Upper lobe of left lung (tissue), 4 donors: ENCODE measurements at regions not wholly inside any gene's neighbourhood (a gene's known extent, or its start where the extent isn't known, plus 50 kb on each side); places are given as distances from the start of the nearest gene placed in this dataset.

Source experiments
- EP300 ChIP-seq, 4 donors: sonication (generic); formaldehyde crosslinking; IDR thresholded peaks; one replicate each; pipeline ENCODE4 v1.5.1; 2017; ENCODE audit warnings: antibody characterized with exemption in 4 of 4, control low read depth in 2 of 4
- POLR2A ChIP-seq, 4 donors: fragments of 450-650 bp; IDR thresholded peaks; one replicate each; pipeline ENCODE4 v1.5.1; 2016 to 2017; ENCODE audit warnings: antibody characterized with exemption in 4 of 4, mild to moderate bottlenecking in 2 of 4
- POLR2AphosphoS5 ChIP-seq, 2 donors: sonication (generic); formaldehyde crosslinking; IDR thresholded peaks; one replicate each; pipeline ENCODE4 v1.5.1; 2017; ENCODE audit warnings: antibody characterized with exemption in 2 of 2
- TF ChIP-seq, protein P1 (sequence below), 6 experiments: fragments of 450-650 bp in 4 of 6; fragments of 200-600 bp in 2 of 6; sonication (generic) in 2 of 6; IDR thresholded peaks; one replicate each; pipeline ENCODE4 v1.5.1; 2016 to 2019; ENCODE audit warnings: antibody characterized with exemption in 6 of 6

DNA sequence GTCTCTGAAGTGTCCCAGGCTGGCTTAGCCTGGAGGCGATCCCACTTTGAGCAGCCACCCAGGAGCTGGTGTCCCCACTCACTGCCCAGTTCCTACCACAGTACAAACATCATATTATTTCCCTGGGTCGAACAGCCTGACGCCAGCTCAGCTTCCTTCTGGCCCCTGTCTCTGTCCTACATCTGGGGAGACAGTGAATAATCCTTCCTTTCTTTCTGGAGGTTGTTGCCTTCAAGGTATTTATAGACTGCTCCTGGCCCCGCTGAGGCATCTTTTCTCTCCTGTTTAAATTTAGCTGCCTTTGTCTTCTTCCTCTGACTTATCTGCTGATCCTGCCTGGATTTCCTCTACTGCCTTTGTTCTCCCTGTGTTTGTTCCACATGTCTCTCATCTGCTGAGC lies 56.8 kb upstream of the LRRC55 start:
- TF ChIP-seq, protein P1, sequence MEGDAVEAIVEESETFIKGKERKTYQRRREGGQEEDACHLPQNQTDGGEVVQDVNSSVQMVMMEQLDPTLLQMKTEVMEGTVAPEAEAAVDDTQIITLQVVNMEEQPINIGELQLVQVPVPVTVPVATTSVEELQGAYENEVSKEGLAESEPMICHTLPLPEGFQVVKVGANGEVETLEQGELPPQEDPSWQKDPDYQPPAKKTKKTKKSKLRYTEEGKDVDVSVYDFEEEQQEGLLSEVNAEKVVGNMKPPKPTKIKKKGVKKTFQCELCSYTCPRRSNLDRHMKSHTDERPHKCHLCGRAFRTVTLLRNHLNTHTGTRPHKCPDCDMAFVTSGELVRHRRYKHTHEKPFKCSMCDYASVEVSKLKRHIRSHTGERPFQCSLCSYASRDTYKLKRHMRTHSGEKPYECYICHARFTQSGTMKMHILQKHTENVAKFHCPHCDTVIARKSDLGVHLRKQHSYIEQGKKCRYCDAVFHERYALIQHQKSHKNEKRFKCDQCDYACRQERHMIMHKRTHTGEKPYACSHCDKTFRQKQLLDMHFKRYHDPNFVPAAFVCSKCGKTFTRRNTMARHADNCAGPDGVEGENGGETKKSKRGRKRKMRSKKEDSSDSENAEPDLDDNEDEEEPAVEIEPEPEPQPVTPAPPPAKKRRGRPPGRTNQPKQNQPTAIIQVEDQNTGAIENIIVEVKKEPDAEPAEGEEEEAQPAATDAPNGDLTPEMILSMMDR (IDR thresholded peaks at IDR 0.05) = no peak
- TF ChIP-seq EP300 (IDR thresholded peaks at IDR 0.05) (no peak), POLR2AphosphoS5 (IDR thresholded peaks at IDR 0.05) (no peak), POLR2A (IDR thresholded peaks at IDR 0.05) (no peak)
